Adrenal gland (tissue), 5 donors: ENCODE measurements at regions not wholly inside any gene's neighbourhood (a gene's known extent, or its start where the extent isn't known, plus 50 kb on each side); places are given as distances from the start of the nearest gene placed in this dataset.

Experiments used
- POLR2A ChIP-seq, 2 donors: fragments of 450-650 bp; IDR thresholded peaks; one replicate each; pipeline ENCODE4 v1.6.1; 2017; ENCODE audit warnings: antibody characterized with exemption in 2 of 2, mild to moderate bottlenecking in 2 of 2, moderate library complexity in 1 of 2
- TF ChIP-seq, protein P1 (sequence below), 6 experiments: fragments of 450-650 bp in 4 of 6; fragments of 200-600 bp in 2 of 6; sonication (generic) in 1 of 6; IDR thresholded peaks; 1 replicate in 5 of 6; 2 replicates in 1 of 6; pipeline versions ENCODE4 v1.5.1 to v1.8.0; 2016 to 2021; ENCODE audit warnings: antibody characterized with exemption in 6 of 6, mild to moderate bottlenecking in 2 of 6, moderate library complexity in 1 of 6
- donor health status: DM: no; HTN: no; CAD: no.

DNA sequence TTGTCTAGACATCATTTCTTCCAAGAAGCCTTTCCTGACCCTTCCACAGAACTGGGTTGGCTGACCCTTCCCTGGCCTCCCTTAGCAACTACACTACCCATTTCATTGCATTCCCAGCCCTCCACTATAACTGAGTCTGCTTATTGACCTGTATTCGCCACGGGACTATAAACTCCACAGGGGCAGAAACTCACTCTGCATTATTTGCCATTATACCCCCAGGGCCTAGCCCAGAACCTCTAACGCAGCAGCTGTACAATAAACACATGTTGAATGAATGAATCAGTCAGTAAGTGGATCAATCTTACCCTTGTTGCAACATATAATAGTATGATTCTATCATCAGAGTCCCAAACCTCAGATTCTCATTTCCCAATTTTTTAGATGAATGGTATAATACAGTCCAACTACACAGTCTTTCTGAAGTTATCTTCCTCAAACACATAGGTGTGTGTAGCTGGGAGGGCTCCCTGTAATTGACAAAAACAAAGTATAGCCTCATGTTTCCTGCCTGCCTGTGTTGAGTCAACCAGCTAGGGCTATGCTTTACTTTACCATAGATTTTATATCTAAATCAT lies 209.3 kb downstream of the CHIC2 start:
- TF ChIP-seq, protein P1, sequence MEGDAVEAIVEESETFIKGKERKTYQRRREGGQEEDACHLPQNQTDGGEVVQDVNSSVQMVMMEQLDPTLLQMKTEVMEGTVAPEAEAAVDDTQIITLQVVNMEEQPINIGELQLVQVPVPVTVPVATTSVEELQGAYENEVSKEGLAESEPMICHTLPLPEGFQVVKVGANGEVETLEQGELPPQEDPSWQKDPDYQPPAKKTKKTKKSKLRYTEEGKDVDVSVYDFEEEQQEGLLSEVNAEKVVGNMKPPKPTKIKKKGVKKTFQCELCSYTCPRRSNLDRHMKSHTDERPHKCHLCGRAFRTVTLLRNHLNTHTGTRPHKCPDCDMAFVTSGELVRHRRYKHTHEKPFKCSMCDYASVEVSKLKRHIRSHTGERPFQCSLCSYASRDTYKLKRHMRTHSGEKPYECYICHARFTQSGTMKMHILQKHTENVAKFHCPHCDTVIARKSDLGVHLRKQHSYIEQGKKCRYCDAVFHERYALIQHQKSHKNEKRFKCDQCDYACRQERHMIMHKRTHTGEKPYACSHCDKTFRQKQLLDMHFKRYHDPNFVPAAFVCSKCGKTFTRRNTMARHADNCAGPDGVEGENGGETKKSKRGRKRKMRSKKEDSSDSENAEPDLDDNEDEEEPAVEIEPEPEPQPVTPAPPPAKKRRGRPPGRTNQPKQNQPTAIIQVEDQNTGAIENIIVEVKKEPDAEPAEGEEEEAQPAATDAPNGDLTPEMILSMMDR (IDR thresholded peaks at IDR 0.05): no peak
- TF ChIP-seq POLR2A (IDR thresholded peaks at IDR 0.05): no peak
